GM21786 (cell line): ENCODE measurements at regions not wholly inside any gene's neighbourhood (a gene's known extent, or its start where the extent isn't known, plus 50 kb on each side); places are given as distances from the start of the nearest gene placed in this dataset.

ENCODE experiments used
- ATAC-seq: cut with Tn5 transposase; IDR thresholded peaks from one replicate; pipeline ENCODE4 v1.9.1; 2021; ENCODE audit not compliant: unreplicated experiment

DNA sequence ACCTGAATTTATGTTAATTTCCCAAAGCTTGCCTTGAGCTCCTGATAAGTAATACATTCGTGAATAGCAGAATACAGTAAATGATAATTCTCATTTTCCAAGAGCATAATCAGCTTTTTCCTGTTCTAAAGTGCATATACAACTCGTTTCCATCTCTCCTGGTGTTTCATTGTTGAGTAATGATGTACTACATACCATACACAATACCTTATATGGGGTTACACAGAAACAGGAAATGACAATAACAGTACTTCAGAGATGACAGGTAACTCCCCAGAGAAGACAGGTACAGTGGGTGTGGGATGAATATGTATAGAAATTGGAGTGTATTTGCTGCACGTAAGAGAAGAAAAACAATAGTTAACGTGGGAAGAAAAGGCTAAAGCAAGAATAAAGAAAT lies 287.1 kb downstream of the TENT4A start:
- ATAC-seq: no peak

DNA sequence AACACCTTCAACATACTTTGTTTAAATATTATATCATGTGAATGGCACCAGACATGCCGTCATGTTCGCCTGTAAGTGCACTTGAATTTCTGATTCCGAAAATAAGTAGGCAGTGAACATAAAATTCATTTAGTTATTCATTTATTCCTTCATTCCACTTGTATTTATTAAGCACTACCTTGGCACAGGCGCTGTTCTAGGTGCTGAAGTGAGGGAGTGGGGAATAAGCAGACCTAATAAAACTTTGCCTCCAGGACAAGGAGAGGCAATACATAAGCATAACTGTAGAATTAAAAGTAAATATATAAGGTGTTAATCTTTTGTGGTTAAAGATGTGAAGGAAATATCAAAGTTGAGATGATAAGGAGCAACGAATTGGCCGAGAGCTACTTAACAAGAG lies 297.4 kb downstream of the TENT4A start:
- ATAC-seq: no peak

DNA sequence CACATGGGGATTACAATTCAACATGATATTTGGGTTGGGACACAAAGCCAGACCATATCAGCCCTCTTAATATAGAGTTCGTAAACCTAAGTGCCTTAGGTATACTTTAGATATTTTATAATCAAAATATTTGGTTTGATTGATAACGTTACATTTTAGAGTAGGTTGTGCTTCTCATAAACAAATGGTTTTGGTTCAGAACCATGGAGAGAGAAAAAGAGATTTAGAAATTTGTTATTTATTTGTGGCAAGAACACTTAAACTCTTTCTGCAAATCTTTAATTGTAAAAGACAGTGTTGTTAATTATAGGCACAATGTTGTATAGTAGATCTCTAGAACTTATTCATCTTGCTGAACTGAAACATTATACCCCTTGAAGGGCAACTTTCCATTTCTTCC lies 298.8 kb downstream of the TENT4A start:
- no peak for ATAC-seq

DNA sequence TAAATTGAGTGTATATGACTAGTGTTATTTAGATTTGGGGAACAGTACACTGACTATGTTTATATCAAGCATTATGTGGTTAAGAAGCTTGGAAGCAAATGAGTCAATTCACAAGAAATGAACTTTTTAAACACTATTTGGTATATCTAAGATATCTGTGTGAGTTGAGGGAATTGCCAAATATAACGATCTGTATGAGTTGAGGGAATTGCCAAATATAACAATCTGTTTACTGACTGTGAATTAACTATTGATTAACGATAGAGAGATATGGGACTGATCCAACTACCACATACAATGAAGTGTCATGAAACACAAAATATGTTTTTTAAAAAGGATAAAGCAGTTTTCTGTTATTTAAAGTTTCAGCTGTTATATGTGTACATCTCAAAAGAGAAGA lies 301.4 kb downstream of the TENT4A start:
- no peak for ATAC-seq

DNA sequence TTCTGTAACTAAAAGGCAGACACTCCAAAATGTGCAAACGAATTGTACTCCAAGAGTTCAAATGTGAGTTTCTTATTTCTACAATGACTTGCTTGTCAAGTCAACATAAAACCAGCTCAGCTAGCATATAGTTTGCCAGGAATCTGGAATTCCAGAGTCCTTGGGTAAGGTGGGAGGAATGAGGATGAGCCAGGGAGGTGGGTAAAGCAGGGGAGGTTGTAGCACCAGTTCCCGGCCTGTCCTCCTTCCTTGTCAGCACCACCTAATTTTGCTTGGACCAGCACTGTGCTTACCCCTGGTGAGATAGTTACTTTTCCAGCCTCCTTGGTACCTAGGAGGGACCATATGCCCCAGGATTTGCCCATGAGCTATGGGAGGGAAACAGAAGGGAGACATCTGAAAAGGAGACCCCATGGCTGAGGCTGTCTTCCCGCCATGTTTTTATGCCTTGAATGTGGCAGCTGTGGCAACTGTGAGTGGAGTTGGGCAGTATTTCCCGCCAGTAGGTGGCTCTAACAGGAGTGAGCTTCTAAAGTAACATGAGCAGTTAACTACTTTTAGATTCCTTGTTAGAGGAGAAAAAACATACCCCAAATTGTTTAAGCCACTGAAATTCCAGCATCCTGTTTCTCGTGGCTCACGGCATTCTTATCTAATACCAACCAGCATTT lies 302.5 kb downstream of the TENT4A start:
- no peak for ATAC-seq

DNA sequence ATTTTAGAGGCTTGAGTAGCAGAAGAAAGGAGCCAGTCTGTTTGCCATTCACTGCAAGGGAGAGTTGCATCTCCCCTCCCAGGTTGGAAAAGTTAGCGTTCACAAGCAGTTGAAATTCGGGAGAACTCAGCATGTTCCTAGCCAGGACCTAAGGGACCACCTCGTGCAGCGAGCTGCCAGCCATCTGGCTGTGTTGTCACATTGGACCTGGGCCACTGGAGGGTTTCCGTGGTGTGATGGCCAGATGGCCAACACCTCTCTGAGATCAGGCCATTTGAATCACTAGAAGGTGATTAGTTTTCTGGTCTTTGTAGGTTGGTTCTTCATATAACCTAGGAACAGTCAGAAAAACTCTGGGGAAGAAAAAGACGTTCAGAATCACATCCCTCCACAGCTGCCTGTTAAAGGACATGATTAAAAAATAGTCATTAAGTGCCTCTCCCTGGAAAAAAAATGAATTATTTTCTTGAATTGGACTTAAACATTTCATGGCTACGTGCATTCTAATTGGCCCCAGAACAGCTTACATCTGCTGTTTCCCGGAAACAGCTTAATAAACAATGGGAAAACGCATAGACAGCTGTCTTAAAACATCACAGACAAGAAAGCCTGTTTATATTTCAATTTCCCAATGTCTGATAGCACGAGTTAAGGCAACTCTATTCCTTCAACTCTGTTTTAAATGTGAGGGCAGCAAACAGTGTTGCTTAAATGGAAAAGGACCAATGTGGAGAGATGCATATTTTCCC lies 303.9 kb downstream of the TENT4A start:
- no peak for ATAC-seq

DNA sequence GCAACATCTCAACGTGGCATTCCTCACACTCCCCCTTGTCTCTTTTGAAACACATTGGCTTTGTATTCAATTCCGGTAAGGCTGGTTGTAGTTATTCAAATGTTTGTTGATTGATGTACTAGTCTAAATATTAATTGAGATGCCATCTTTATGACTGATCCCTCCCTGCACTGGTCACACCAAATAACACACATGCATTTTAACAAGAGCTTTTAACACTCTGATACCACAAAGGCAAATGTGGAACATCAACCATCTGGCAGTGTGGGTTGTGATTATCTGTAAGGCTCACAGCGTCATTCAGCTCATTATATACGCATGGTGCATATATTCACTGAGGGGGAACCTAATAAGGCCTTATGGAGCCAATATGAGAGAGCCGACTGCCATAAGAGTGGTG lies 305.0 kb downstream of the TENT4A start:
- ATAC-seq: no peak

DNA sequence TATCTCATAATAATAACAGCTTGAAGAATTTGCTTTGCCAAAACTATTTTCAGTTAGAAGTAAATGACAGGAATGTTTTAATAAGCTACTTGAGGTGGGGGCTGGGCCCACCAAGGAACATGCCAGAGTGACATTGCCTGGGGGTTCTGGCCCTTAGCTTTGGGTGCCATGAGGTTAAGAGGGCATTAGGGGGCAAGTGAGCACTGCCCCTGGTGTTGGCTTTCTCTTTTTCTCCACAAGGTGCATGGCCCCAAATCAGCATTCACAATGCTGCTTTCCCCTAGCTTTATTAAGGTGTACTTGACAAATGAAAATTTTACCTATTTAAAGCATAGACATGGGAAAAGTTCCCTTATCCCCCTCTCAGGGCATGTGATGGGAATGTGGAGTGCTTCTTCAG lies 305.4 kb downstream of the TENT4A start:
- ATAC-seq: no peak

DNA sequence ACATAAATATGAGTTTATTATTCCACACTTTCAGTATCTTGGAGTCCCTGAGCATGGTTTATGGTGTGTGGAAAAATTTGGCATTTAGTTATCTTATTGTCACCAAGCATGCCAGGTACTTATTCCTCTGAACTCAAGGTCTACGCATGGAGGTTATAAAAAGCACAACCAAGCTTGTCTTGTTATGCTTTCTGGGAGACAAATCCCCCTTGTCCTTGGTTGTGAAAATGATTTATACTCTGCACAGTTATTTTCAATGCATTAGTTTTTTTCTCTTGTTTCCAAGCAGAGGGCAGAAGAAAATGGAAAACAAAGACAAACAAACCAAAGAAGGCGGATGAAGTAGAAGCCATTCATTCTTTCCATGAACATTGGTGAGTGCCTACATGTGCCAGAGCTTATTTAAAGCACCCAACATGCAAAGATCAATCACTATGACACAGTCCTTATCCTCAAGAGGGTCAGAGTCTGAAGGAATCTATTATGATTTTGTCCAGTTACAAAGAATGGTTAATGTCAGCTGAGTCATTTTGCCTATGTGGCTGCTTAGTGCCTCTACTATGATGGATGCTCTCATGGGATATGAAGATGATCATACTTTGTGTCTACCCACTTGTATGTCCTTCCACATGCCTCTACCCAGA lies 323.1 kb downstream of the TENT4A start:
- ATAC-seq: no peak

DNA sequence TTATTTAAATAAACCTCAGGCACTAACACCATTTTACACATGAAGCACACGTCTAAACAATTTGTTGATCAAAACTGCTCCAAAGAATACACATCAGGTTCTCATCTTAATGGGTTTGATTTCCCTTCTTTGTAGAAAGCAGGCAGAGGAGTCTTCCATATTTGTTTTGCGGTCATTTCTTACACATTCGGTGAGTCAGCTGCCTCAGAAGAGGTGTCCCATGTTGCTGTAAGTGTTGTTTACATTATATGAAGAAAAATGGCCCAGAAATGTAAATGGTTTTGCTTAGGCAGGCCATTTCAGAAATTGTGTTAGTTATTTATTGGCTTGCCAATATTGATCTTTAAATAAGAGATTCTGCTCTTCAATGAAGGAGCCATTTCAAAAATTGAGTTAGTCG lies 325.8 kb downstream of the TENT4A start:
- ATAC-seq: no peak

DNA sequence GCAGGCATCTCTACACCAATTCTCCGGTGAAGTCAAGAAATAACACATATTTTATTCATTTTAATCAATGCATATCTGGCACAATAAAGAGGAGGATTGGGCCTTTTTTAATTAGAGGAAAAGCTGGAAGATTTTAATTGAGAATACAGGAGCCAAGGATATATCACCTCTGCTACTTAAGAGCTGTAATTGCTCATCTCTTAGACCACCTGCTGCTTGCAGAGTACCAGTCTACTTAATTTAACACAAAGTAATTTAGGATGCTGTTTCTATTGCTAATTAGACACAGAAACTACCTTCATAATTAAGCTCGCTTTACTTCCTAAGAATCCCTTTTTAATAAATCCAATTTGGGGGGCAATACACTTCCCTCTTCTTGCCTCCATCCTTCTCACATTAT lies 326.9 kb downstream of the TENT4A start:
- ATAC-seq: no peak

DNA sequence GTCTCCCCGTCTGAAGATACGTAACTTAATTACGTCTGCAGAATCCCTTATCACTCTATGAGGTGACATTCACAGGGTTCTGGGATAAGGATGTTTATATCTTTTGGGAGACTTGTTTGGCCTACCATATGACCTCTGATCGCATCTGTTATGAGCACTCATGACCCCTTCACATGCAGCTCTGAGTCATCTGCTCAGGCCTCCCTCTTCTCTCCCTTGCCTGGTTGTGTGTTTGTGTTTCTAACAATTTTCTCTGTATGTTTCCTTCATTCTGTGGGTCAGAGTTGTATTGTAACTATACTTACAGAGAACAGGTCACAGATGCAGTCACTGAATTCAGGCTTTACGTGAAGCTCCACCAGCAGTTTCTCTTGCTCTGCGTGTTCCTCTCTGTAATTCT lies 330.6 kb downstream of the TENT4A start:
- ATAC-seq: no peak

DNA sequence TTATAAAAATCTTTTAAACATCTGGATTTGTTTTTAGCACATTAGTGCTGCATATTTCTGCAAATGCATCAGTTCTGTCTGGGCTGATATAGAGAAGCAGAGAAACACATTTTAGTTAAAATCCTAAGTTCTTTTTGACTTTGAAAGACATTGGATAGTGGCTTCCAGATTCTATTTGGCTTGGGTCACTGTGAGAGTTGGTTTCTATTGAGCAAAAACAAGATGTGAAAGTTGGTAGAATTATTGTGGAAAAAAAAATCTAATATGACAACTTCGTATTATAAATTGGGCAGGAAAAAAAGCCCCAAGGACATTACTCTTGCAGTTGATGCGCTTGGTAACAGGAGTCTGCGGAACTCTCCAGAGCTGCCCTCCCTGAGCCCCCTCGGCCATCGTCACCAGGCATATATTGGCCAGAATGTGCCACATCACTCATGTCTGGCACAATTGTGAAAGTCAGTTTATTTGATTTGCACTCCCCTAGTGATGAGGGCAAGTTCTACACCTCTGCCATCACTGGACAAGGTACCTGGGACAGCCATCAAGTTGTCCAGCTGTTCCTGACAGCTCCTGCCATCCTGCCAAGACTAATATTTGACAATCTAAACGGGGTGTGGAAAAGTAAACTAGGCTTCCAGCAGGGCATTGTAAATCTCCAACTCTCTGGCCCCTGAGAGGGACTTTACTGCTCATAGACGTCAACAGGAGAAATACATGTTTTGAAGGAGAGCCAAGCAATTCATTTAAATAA lies 334.5 kb downstream of the TENT4A start:
- ATAC-seq: no peak

DNA sequence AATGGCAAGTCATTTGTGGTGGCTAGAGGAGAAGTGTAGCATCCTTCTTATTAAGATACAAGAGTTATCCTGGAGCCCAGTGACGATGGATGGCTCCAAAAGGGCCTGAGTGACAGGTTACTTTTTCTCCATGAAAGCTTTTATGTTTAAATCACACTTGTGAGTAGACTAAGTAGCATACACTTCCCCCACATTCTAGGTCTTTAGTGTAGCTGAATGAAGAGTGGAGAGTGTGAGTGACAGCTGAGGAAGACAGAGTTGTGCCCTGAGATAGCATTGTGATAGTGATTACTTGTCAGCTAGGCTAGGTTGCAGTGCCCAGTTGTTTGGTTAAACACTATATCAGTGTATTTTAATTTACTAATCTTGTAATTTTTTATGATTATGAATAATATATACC lies 337.8 kb downstream of the TENT4A start:
- no peak for ATAC-seq

DNA sequence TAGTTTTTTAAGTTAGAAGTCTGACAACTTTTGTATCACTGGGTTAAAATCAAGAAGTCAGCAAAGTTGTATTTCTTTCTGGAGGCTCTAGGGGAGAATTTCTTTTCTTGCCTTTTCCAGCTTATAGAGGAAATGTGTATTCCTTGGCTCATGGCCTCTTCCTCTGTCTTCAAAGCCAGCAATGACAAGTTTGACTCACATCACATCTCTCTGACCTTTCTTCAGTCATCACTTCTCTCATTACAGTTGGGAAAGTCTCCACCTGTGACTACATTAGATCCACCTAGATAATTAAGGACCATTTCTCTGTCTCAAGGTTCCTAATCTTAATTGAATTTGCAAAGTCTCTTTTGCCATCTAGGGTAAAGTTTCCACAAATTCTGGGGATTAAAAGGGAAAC lies 339.9 kb downstream of the TENT4A start:
- no peak for ATAC-seq

DNA sequence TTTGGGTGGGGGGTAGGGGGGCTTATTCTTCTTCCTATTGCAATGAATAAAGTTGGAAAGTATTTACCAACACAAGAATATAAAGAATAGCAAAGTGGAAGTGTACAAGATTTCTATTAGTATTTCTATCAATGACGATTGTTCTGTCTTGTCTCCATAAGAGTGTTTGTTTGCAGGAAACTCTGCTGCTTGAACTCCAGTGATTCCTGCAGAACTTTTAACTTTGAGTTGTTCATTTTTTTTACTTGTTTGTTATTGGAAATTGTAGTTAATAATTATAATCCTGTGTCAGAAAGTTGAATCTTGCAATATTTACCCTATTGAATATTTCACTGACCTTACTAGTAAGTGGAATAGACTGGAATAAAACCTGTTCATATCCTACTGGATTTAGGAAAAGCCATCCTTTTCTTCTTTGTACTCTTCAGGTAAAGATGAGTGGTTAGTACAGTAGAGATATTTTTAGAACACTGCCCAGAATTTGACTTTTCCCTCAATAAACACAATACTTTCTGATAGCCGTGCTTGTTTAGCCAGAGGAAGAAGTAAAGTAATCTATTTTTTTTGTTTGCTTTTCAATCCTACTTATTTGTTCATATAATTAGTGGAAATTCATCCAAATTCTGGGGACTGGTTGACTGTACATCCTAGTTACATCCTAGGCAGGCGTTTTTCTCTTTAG lies 340.4 kb downstream of the TENT4A start:
- ATAC-seq: no peak

DNA sequence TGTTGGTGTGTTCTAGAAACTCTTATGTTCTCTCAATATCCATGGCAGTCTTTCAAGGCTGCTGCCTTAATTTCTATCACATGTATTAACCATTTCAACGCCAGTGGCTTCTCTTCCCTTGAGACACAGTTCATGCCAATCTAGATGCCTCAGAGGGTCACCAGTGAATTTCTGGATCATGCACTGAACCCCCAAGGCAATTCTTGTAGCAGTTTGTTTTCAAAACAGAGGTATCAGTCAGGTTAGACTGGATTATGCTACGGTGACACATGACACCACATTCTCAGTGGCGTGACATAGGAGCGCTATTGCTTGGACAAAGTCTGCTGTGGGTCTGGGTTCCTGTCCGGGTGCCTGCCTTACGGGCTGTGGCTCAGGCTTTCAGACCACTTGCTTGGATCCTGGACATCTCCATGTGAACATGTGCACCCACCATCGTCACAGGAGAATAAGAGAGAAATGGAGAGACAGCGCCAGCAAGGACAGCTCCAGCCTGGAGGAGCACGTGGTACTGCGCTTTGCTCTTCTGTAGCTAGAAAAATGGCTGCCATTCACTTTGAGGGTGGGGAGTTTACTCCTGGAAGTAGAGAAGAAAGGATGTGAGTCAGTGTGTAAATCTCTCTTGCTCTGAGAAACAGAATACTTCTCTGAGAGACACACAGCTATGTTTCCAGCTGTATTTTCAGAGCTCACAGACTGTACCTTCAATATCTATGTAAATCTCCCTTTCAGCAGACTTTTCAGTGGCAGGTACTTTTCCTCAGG lies 329.3 kb upstream of the ADCY2 start:
- ATAC-seq: no peak

DNA sequence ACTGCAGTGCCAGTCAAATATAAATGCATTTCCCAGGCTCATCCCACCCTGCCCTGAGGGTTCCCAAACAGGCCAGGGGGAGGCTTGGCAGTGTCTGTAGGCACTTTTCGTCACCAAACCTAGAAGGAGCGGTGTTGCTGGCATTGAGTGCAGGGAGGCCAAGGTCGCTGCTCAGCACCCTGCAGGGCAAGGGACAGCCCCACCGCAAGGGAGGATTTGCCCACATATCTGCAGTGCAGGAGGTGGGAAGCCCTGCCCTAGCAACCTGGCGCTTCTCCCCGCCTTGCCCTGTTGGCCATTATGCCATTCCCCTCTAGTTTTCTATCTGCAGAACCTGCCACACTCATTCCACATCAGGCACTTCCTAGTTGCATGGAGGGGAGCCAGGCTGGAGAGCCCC lies 327.8 kb upstream of the ADCY2 start:
- ATAC-seq: no peak

DNA sequence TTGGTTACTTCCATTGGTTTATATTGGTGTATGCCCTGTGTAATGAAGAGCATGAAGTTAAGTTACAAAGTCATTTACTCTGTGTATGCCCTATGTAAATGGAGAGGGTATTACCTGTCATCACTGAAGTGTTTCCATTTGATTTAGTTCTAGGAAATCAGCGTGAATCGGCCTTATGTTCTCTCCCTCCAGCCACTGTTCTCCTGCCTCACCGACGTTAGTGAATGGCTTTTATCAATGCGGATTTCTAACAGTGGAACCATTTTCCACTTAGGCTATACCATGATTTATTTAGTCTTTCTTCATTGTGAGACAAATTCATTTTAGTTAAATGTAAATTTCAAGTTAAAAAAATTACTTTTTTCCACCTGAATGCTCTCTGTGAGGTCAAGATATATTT lies 327.0 kb upstream of the ADCY2 start:
- no peak for ATAC-seq

DNA sequence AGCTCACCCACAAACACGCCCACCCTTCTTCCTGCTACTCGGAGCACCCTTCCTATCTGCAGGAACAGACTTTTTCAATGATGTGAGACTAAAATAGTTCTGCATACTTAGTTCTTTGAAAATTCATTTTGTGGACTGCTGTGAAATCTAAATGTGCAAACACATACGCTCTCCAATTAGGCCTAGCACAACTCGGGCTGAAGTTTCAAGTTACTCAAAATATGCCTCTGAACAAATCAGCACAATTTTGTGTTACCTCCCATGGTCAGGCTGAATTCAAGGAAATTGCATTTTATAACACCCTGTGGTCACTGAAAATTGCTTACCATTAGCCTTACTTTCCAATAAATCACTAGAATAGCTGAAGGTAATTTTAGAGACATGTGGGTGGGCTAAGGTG lies 323.8 kb upstream of the ADCY2 start:
- no peak for ATAC-seq
